K562 (cell line): ENCODE measurements at regions not wholly inside any gene's neighbourhood (a gene's known extent, or its start where the extent isn't known, plus 50 kb on each side); places are given as distances from the start of the nearest gene placed in this dataset.
A peak's percentile ranks its signal among the peaks of the same experiment; 100 is the strongest.

Source experiments
- ATF3 ChIP-seq, 2 experiments: fragments of 450-650 bp in 1 of 2; sonication (generic) in 1 of 2; formaldehyde crosslinking in 1 of 2; IDR thresholded peaks in 1 of 2; conservative IDR thresholded peaks in 1 of 2; 2 replicates each; pipeline versions ENCODE4 v1.6.1 to v1.8.1; 2016 to 2023; ENCODE audit warnings: mild to moderate bottlenecking in 2 of 2, moderate library complexity in 2 of 2, inconsistent platforms in 1 of 2, missing genetic modification reagents in 1 of 2
- BACH1 ChIP-seq: fragments of 200-800 bp; sonication (Bioruptor generic); IDR thresholded peaks from 2 replicates; pipeline ENCODE4 v1.6.1; 2016; ENCODE audit warnings: missing genetic modification characterization, missing compliant biosample characterization
- CBFA2T3 ChIP-seq: fragments of 450-650 bp; IDR thresholded peaks from 2 replicates; pipeline ENCODE4 v1.6.1; 2017
- CBX1 ChIP-seq: sonication (generic); IDR thresholded peaks from 2 replicates; pipeline ENCODE4 v1.6.1; 2016; ENCODE audit warnings: antibody characterized with exemption, low read depth, mild to moderate bottlenecking
- CTBP1 ChIP-seq: fragments of 450-650 bp; IDR thresholded peaks from 2 replicates; pipeline ENCODE4 v1.6.1; 2016; ENCODE audit warnings: borderline replicate concordance
- CXXC5 ChIP-seq: fragments of 250-450 bp; sonication (Bioruptor Pico); IDR thresholded peaks from 2 replicates; pipeline ENCODE4 v1.8.0; 2022; ENCODE audit warnings: inconsistent platforms, mild to moderate bottlenecking, moderate library complexity
- DLX4 ChIP-seq: fragments of 250-450 bp; sonication (Bioruptor Pico); IDR thresholded peaks from 2 replicates; pipeline ENCODE4 v1.6.1; 2021; ENCODE audit warnings: mild to moderate bottlenecking
- E2F4 ChIP-seq: sonication (generic); formaldehyde crosslinking; IDR thresholded peaks from 2 replicates; pipeline ENCODE4 v1.8.0; 2022; ENCODE audit warnings: mild to moderate bottlenecking, low read depth, missing genetic modification reagents
- FOS ChIP-seq: IDR thresholded peaks from 3 replicates; pipeline ENCODE4 v1.6.1; 2011; ENCODE audit not compliant: insufficient read length; ENCODE audit errors: extremely low read depth
- JUN ChIP-seq, 2 experiments: sonication (generic) in 1 of 2; formaldehyde crosslinking in 1 of 2; IDR thresholded peaks; 2 replicates each; pipeline versions ENCODE4 v1.6.1 to v1.8.0; 2012 to 2022; ENCODE audit warnings: borderline replicate concordance in 2 of 2, mild to moderate bottlenecking in 2 of 2, improper control_type of control experiment in 1 of 2, low read depth in 1 of 2, low read length in 1 of 2, missing genetic modification reagents in 1 of 2
- MXD1 ChIP-seq: fragments of 250-450 bp; sonication (Bioruptor Pico); IDR thresholded peaks from 2 replicates; pipeline ENCODE4 v1.8.0; 2021; ENCODE audit warnings: borderline replicate concordance, mild to moderate bottlenecking, moderate library complexity; ENCODE audit not compliant: poor library complexity, severe bottlenecking
- NR3C1 ChIP-seq: sonication (generic); formaldehyde crosslinking; IDR thresholded peaks from 2 replicates; pipeline ENCODE4 v1.8.1; 2022; ENCODE audit warnings: missing genetic modification reagents
- PRPF4 ChIP-seq: fragments of 200-400 bp; formaldehyde crosslinking; IDR thresholded peaks from one replicate; pipeline ENCODE4 v1.6.1; 2017; ENCODE audit warnings: low read length, low read depth, mild to moderate bottlenecking; ENCODE audit not compliant: insufficient read depth, poor library complexity, severe bottlenecking
- RNF2 ChIP-seq: sonication (generic); IDR thresholded peaks from 2 replicates; pipeline ENCODE4 v1.6.1; 2016
- RNF219 ChIP-seq: fragments of 250-450 bp; sonication (Bioruptor Pico); IDR thresholded peaks from 2 replicates; pipeline ENCODE4 v1.5.0; 2022; ENCODE audit warnings: mild to moderate bottlenecking
- SMAD3 ChIP-seq: fragments of 450-650 bp; formaldehyde crosslinking; conservative IDR thresholded peaks from 2 replicates; pipeline ENCODE4 v1.4.0; 2020; ENCODE audit warnings: mild to moderate bottlenecking
- THRA ChIP-seq: fragments of 450-650 bp; IDR thresholded peaks from 2 replicates; pipeline ENCODE4 v1.6.1; 2017; ENCODE audit warnings: mild to moderate bottlenecking, moderate library complexity
- ZBED1 ChIP-seq: IDR thresholded peaks from 2 replicates; pipeline ENCODE4 v1.6.1; 2014
- ZNF140 ChIP-seq: fragments of 250-450 bp; sonication (Bioruptor Pico); IDR thresholded peaks from 2 replicates; pipeline ENCODE4 v1.8.0; 2021; ENCODE audit warnings: moderate library complexity, mild to moderate bottlenecking, inconsistent platforms
- ZNF75A ChIP-seq: fragments of 450-650 bp; formaldehyde crosslinking; IDR thresholded peaks from 2 replicates; pipeline ENCODE4 v1.4.0; 2020; ENCODE audit warnings: mild to moderate bottlenecking
- ZNF766 ChIP-seq: fragments of 200-800 bp; sonication (Bioruptor generic); conservative IDR thresholded peaks from 2 replicates; pipeline ENCODE4 v1.6.1; 2016; ENCODE audit warnings: missing genetic modification characterization, missing compliant biosample characterization

- TF ChIP-seq ATF3 (IDR thresholded peaks at IDR 0.05) (peak; percentile 75; the same call in 1 of the 2 replicates), ATF3 (CRISPR knock-in tag; conservative IDR thresholded peaks at IDR 0.05) (no peak), ZNF766 (CRISPR knock-in tag) (peak; percentile 55), FOS (no peak), CXXC5 (peak; percentile 35), JUN (IDR thresholded peaks at IDR 0.05; ENCODE audit: borderline replicate concordance, low read depth, low read length) (peak; percentile 6; the same call in 1 of the 2 replicates), JUN (CRISPR knock-in tag; IDR thresholded peaks at IDR 0.05; ENCODE audit: borderline replicate concordance) (no peak), CBX1 (no peak), ZNF140 (CRISPR knock-in tag) (no peak), SMAD3 (peak; percentile 82), NR3C1 (CRISPR knock-in tag) (no peak), ZBED1 (no peak), ZNF75A (no peak), THRA (no peak), MXD1 (CRISPR knock-in tag) (no peak), PRPF4 (no peak), CTBP1 (peak; percentile 68), DLX4 (CRISPR knock-in tag) (no peak), RNF219 (CRISPR knock-in tag) (no peak), RNF2 (peak; percentile 39; the same call in 1 of the 2 replicates), BACH1 (peak; percentile 41; the same call in 1 of the 2 replicates), E2F4 (CRISPR knock-in tag) (no peak), CBFA2T3 (peak; percentile 56)
Measured at GRCh38 chr11:95450547-95451123, 219.6 kb upstream of the SESN3 start (continued).
